ENCODE measurements at regions not wholly inside any gene's neighbourhood (a gene's known extent, or its start where the extent isn't known, plus 50 kb on each side); places are given as distances from the start of the nearest gene placed in this dataset.
"Not testable (repeated sequence)": the region's sequence is repeated elsewhere in the genome, so short reads cannot be mapped to it uniquely, and the experiment has no call there.

GRCh38 chr11:15825976-15826650 lies 530.2 kb downstream of the SOX6 start:
- no peak for DNase-seq

- no peak for DNase-seq
Measured at GRCh38 chr11:15826826-15827225, 529.5 kb downstream of the SOX6 start.

- DNase-seq = no peak
Measured at GRCh38 chr11:15828215-15828853, 528.0 kb downstream of the SOX6 start.

- DNase-seq = no peak
Measured at GRCh38 chr11:15829312-15829711, 527.0 kb downstream of the SOX6 start.

GRCh38 chr11:15830741-15831428 lies 525.5 kb downstream of the SOX6 start:
- DNase-seq = no peak

GRCh38 chr11:15835788-15836411 lies 520.4 kb downstream of the SOX6 start:
- no peak for DNase-seq

GRCh38 chr11:15836795-15837194 lies 519.6 kb downstream of the SOX6 start:
- no peak for DNase-seq

GRCh38 chr11:15837901-15838489 lies 518.4 kb downstream of the SOX6 start:
- no peak for DNase-seq

- DNase-seq = no peak
Measured at GRCh38 chr11:15839061-15839460, 517.3 kb downstream of the SOX6 start.

GRCh38 chr11:15840966-15841365 lies 515.4 kb downstream of the SOX6 start:
- no peak for DNase-seq

- no peak for DNase-seq
Measured at GRCh38 chr11:15841931-15842740, 514.2 kb downstream of the SOX6 start.

- DNase-seq = no peak
Measured at GRCh38 chr11:15843309-15843872, 513.0 kb downstream of the SOX6 start.

GRCh38 chr11:15845261-15845660 lies 511.1 kb downstream of the SOX6 start:
- DNase-seq = no peak

- no peak for DNase-seq
Measured at GRCh38 chr11:15848631-15849168, 507.6 kb downstream of the SOX6 start.

- DNase-seq = no peak
Measured at GRCh38 chr11:15849257-15849656, 507.1 kb downstream of the SOX6 start.

- DNase-seq = not testable (repeated sequence)
Measured at GRCh38 chr11:15850335-15850734, 506.0 kb downstream of the SOX6 start.

GRCh38 chr11:15851051-15851498 lies 505.3 kb downstream of the SOX6 start:
- no peak for DNase-seq

- DNase-seq = no peak
Measured at GRCh38 chr11:15852179-15852578, 504.2 kb downstream of the SOX6 start.

- DNase-seq = no peak
Measured at GRCh38 chr11:15854245-15854644, 502.1 kb downstream of the SOX6 start.

GRCh38 chr11:15858881-15859280 lies 497.5 kb downstream of the SOX6 start:
- no peak for DNase-seq

- DNase-seq = no peak
Measured at GRCh38 chr11:15859411-15859810, 496.9 kb downstream of the SOX6 start.

GRCh38 chr11:15861256-15861655 lies 495.1 kb downstream of the SOX6 start:
- DNase-seq = no peak
